MM.1S (cell line): ENCODE measurements at regions not wholly inside any gene's neighbourhood (a gene's known extent, or its start where the extent isn't known, plus 50 kb on each side); places are given as distances from the start of the nearest gene placed in this dataset.

Experiments
- EZH2 ChIP-seq: fragments of 300-600 bp; sonication (generic); optimal IDR thresholded peaks from 2 replicates; pipeline ENCODE3; 2017; ENCODE audit warnings: low read depth, mild to moderate bottlenecking, antibody characterized with exemption, low read length, mixed read lengths
- EZH2phosphoT487 ChIP-seq: fragments of 300-600 bp; sonication (generic); IDR thresholded peaks from 2 replicates; pipeline ENCODE4 v1.6.1; 2018; ENCODE audit warnings: antibody characterized with exemption, low read length
- TF ChIP-seq, protein P1 (sequence below): fragments of 300-600 bp; sonication (generic); IDR thresholded peaks from 2 replicates; pipeline ENCODE4 v1.5.1; 2016; ENCODE audit warnings: antibody characterized with exemption, low read length, mixed read lengths

DNA sequence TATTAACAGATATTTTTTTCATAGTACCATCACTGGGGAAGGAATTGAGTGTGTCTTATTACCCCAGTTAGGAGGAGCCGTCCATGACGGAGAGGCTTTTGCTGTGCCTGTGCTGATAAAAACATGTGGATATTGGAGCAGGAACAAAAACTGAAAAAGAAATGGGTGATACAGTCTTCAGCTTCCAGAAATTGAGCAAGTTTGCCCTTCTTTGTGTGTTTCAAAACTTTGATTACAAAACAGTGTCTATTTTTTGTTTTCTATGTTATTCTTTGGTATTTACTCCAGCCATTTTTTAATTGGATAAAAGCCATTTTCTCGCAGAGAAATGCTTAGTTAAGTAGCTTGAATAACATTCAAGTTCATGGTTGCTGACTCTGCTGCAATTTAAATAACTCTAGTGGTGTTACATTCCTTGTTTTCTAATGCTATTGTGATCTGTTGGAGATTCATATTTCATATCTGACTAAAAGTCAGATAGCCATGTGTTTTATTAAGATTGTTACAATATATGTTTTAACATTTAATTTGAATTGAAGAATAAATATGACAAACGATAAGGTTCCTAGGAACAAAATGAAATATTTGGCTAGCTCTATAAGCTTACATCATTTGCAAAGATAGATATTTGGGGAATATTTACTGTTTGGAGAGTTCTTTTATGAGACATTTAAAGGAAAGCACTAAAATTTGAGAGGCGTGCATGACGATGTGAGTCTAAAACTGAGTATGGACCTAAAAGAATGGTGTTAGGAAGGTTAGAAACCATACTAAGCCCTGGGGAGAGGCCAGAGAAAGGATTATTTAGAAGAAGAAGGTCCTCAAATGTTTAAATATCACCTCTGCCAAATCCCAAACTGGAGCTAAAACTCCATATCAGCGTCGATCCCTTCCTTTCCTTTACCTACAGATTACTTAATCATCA, 747.3 kb upstream of the CELF2 start:
- TF ChIP-seq, protein P1, sequence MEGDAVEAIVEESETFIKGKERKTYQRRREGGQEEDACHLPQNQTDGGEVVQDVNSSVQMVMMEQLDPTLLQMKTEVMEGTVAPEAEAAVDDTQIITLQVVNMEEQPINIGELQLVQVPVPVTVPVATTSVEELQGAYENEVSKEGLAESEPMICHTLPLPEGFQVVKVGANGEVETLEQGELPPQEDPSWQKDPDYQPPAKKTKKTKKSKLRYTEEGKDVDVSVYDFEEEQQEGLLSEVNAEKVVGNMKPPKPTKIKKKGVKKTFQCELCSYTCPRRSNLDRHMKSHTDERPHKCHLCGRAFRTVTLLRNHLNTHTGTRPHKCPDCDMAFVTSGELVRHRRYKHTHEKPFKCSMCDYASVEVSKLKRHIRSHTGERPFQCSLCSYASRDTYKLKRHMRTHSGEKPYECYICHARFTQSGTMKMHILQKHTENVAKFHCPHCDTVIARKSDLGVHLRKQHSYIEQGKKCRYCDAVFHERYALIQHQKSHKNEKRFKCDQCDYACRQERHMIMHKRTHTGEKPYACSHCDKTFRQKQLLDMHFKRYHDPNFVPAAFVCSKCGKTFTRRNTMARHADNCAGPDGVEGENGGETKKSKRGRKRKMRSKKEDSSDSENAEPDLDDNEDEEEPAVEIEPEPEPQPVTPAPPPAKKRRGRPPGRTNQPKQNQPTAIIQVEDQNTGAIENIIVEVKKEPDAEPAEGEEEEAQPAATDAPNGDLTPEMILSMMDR = no peak
- TF ChIP-seq EZH2phosphoT487 (no peak), EZH2 (no peak)
